B cell (primary cell): ENCODE measurements at regions not wholly inside any gene's neighbourhood (a gene's known extent, or its start where the extent isn't known, plus 50 kb on each side); places are given as distances from the start of the nearest gene placed in this dataset.

ENCODE experiments used
- ATAC-seq: fragments of 200-7000 bp; cut with Tn5 transposase; one replicate; pipeline ENCODE4 v1.10.0; 2021; ENCODE audit warnings: low read depth, mild to moderate bottlenecking, moderate number of reproducible peaks, moderate library complexity
- CTCF ChIA-PET: fragments of 350-600 bp; sonication (Branson Sonifier 250); formaldehyde crosslinking; loops from one replicate; lab custom pipeline; 2021; ENCODE audit warnings: antibody characterized with exemption, inconsistent platforms; lab: Charles Lee
- POLR2A ChIA-PET: fragments of 350-600 bp; sonication (Branson Sonifier 250); formaldehyde crosslinking; loops from one replicate; lab custom pipeline; 2021; ENCODE audit warnings: antibody characterized with exemption; lab: Charles Lee
- DNase-seq: peaks from one replicate; pipeline ENCODE4 v3.0.0; 2013
- H2AFZ ChIP-seq: 2 replicates; pipeline ENCODE4 v1.6.1; 2012; ENCODE audit warnings: mild to moderate bottlenecking, low read depth, low read length; ENCODE audit not compliant: insufficient read depth, poor library complexity, severe bottlenecking
- H3K27ac ChIP-seq, 2 donors: 1 replicate in 1 of 2; 2 replicates in 1 of 2; pipeline ENCODE4 v1.5.1; 2012 to 2013; ENCODE audit warnings: low read length in 2 of 2, mild to moderate bottlenecking in 2 of 2, moderate library complexity in 1 of 2
- H3K27me3 ChIP-seq, 4 experiments: fragments of 200-600 bp in 1 of 4; sonication (generic) in 1 of 4; replicated peaks in 1 of 4; 1 replicate in 2 of 4; 2 replicates in 2 of 4; pipeline versions ENCODE4 v1.6.1 to v1.7.0; 2013 to 2016; ENCODE audit warnings: low read length in 3 of 4, mild to moderate bottlenecking in 2 of 4, mixed read lengths in 1 of 4, moderate library complexity in 1 of 4; ENCODE audit not compliant: insufficient read depth in 4 of 4, control insufficient read depth in 3 of 4; ENCODE audit errors: control extremely low read depth in 1 of 4
- H3K36me3 ChIP-seq, 2 experiments: replicated peaks in 1 of 2; 1 replicate in 1 of 2; 2 replicates in 1 of 2; pipeline versions ENCODE4 v1.6.1 to v1.7.1; 2013; ENCODE audit warnings: low read length in 1 of 2; ENCODE audit not compliant: insufficient read depth in 2 of 2, control insufficient read depth in 1 of 2; ENCODE audit errors: control extremely low read depth in 1 of 2, extremely low read depth in 1 of 2
- H3K4me1 ChIP-seq, 2 donors: fragments of 200-600 bp in 1 of 2; sonication (generic) in 1 of 2; 1 replicate in 1 of 2; 2 replicates in 1 of 2; pipeline versions ENCODE4 v1.5.1 to v1.6.1; 2013 to 2017; ENCODE audit warnings: low read length in 2 of 2; ENCODE audit not compliant: control insufficient read depth in 2 of 2, insufficient read depth in 2 of 2
- H3K4me2 ChIP-seq: replicated peaks from 2 replicates; pipeline ENCODE3; 2012; ENCODE audit warnings: mild to moderate bottlenecking, low read depth, low read length; ENCODE audit not compliant: poor library complexity, severe bottlenecking
- H3K4me3 ChIP-seq, 5 experiments: fragments of 200-600 bp in 1 of 5; sonication (generic) in 1 of 5; 1 replicate in 3 of 5; 2 replicates in 2 of 5; pipeline versions ENCODE4 v1.5.1 to v1.7.0; 2011 to 2016; ENCODE audit warnings: low read length in 4 of 5, mild to moderate bottlenecking in 4 of 5, low read depth in 2 of 5, control low read depth in 1 of 5, moderate library complexity in 1 of 5; ENCODE audit not compliant: insufficient read depth in 1 of 5; ENCODE audit errors: control extremely low read depth in 1 of 5, extremely low read depth in 1 of 5
- H3K79me2 ChIP-seq: fragments of 200-600 bp; sonication (generic); one replicate; pipeline ENCODE4 v1.6.0; 2016; ENCODE audit warnings: low read length; ENCODE audit not compliant: control insufficient read depth, insufficient read depth
- H3K9ac ChIP-seq: fragments of 200-600 bp; sonication (generic); 2 replicates; pipeline ENCODE4 v1.6.1; 2017; ENCODE audit warnings: mild to moderate bottlenecking, low read length, moderate library complexity
- H3K9me3 ChIP-seq, 3 donors: one replicate each; pipeline versions ENCODE4 v1.6.1 to v1.7.1; 2013; ENCODE audit warnings: low read length in 2 of 3; ENCODE audit not compliant: control insufficient read depth in 2 of 3, insufficient read depth in 1 of 3; ENCODE audit errors: control extremely low read depth in 1 of 3
- H4K20me1 ChIP-seq: 2 replicates; pipeline ENCODE4 v1.6.0; 2012; ENCODE audit warnings: mild to moderate bottlenecking, low read length; ENCODE audit not compliant: insufficient read depth, control insufficient read depth, poor library complexity, severe bottlenecking
- H3K27ac Mint-ChIP-seq: one replicate; pipeline ENCODE4 v1.8.0; 2021; ENCODE audit warnings: mixed read lengths
- H3K27me3 Mint-ChIP-seq: one replicate; pipeline ENCODE4 v1.8.0; 2021; ENCODE audit warnings: mixed read lengths
- H3K4me1 Mint-ChIP-seq: one replicate; pipeline ENCODE4 v1.8.0; 2021; ENCODE audit warnings: mixed read lengths
- H3K4me3 Mint-ChIP-seq: one replicate; pipeline ENCODE4 v1.8.0; 2021; ENCODE audit warnings: mixed read lengths
- H3K9me3 Mint-ChIP-seq: one replicate; pipeline ENCODE4 v1.8.0; 2022; ENCODE audit warnings: mixed read lengths; ENCODE audit not compliant: insufficient read depth
- EZH2 ChIP-seq: IDR thresholded peaks from 2 replicates; pipeline ENCODE4 v1.6.1; 2012; ENCODE audit warnings: borderline replicate concordance, low read depth, mild to moderate bottlenecking, moderate library complexity, low read length; ENCODE audit not compliant: insufficient read depth, poor library complexity, severe bottlenecking
- whole genome bisulfite sequencing: methylation state at CpG from one replicate; pipeline ENCODE4 v1.1.5; 2013; ENCODE audit warnings: missing lambda C conversion rate; ENCODE audit not compliant: insufficient coverage; 5-methylcytosine and 5-hydroxymethylcytosine counted together
- intact Hi-C: fragments of 100-400 bp; cut with micrococcal nuclease; formaldehyde crosslinking; loops from one replicate; pipeline ENCODE4 v1.10.0; 2022
- TF ChIP-seq, protein P1 (sequence below): fragments of 200-600 bp; IDR thresholded peaks from one replicate; pipeline ENCODE4 v1.8.0; 2022; ENCODE audit warnings: antibody characterized with exemption, mild to moderate bottlenecking

DNA sequence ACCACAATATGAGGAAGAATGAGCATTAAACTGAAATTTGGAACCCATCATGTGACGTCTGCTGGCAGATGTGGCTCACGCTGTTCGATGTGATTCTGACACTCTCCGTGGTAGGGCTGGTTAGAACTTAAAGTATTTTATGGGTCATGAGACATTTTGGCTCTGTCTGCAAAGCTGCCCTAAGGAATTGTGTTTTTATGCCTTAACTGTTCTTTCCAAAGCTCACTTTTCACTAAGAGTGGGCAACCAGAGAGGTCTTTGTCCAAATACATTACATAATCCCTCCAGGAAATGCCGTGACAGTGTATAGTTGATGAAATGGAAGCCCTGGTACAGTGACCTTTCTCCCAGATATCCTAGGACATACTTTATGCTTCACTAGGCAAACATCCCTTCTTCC is 119.1 kb downstream of the AQP4 start:
- H3K9ac ChIP-seq, result no peak overlapping the region
- POLR2A ChIA-PET, result no interaction called here
- H3K27me3 ChIP-seq, result no peaks in the 10 kb centered on the region
- H3K4me1 ChIP-seq, result no peaks in the 10 kb centered on the region
- H2AFZ ChIP-seq, result no peak overlapping the region
- no peak overlapping the region for H3K4me3 ChIP-seq
- intact Hi-C loops, result no loop called here
- TF ChIP-seq, protein P1, sequence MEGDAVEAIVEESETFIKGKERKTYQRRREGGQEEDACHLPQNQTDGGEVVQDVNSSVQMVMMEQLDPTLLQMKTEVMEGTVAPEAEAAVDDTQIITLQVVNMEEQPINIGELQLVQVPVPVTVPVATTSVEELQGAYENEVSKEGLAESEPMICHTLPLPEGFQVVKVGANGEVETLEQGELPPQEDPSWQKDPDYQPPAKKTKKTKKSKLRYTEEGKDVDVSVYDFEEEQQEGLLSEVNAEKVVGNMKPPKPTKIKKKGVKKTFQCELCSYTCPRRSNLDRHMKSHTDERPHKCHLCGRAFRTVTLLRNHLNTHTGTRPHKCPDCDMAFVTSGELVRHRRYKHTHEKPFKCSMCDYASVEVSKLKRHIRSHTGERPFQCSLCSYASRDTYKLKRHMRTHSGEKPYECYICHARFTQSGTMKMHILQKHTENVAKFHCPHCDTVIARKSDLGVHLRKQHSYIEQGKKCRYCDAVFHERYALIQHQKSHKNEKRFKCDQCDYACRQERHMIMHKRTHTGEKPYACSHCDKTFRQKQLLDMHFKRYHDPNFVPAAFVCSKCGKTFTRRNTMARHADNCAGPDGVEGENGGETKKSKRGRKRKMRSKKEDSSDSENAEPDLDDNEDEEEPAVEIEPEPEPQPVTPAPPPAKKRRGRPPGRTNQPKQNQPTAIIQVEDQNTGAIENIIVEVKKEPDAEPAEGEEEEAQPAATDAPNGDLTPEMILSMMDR, result no peak
- TF ChIP-seq EZH2, result no peak
- 59% methylated on average over 4 of the region's 5 CpGs for WGBS
- ATAC-seq, result no peak
- Mint-ChIP-seq H3K4me1 (no peaks in the 10 kb centered on the region), H3K27ac (no peak overlapping the region), H3K4me3 (no peak overlapping the region), H3K9me3 (no peaks in the 10 kb centered on the region), H3K27me3 (no peaks in the 10 kb centered on the region)
- H3K27ac ChIP-seq, result no peak overlapping the region
- DNase-seq, result no peak
- H4K20me1 ChIP-seq, result no peaks in the 10 kb centered on the region
- H3K9me3 ChIP-seq, result no peaks in the 10 kb centered on the region
- no peaks in the 10 kb centered on the region for H3K36me3 ChIP-seq
- CTCF ChIA-PET, result no interaction called here
- H3K4me2 ChIP-seq, result no peak overlapping the region
- no peaks in the 10 kb centered on the region for H3K79me2 ChIP-seq

- H3K79me2 ChIP-seq, result no peaks in the 10 kb centered on the region
- Mint-ChIP-seq H3K4me1 (no peaks in the 10 kb centered on the region), H3K9me3 (no peaks in the 10 kb centered on the region), H3K27ac (no peak overlapping the region), H3K4me3 (no peak overlapping the region), H3K27me3 (no peaks in the 10 kb centered on the region)
- POLR2A ChIA-PET, result no interaction called here
- H4K20me1 ChIP-seq, result no peaks in the 10 kb centered on the region
- intact Hi-C loops, result no loop called here
- H3K27me3 ChIP-seq, result no peaks in the 10 kb centered on the region
- H3K9me3 ChIP-seq, result no peaks in the 10 kb centered on the region
- 96% methylated on average over 5 of the region's 6 CpGs for WGBS
- no peak for TF ChIP-seq EZH2
- TF ChIP-seq, protein P1, result no peak
- H3K27ac ChIP-seq, result no peak overlapping the region
- no peak for DNase-seq
- H3K4me1 ChIP-seq, result no peaks in the 10 kb centered on the region
- H2AFZ ChIP-seq, result no peak overlapping the region
- H3K9ac ChIP-seq, result no peak overlapping the region
- no peak overlapping the region for H3K4me3 ChIP-seq
- CTCF ChIA-PET, result no interaction called here
- H3K36me3 ChIP-seq, result no peaks in the 10 kb centered on the region
- H3K4me2 ChIP-seq, result no peak overlapping the region
- ATAC-seq, result no peak
These were observed 120.0 kb downstream of the AQP4 start for GRCh38 chr18:26745288-26746181.
